Smooth muscle cell of the brain vasculature (primary cell): ENCODE measurements at regions not wholly inside any gene's neighbourhood (a gene's known extent, or its start where the extent isn't known, plus 50 kb on each side); places are given as distances from the start of the nearest gene placed in this dataset.

Experiments
- DNase-seq: peaks from one replicate; pipeline ENCODE4 v3.0.0-alpha.2; 2012; ENCODE audit warnings: low read depth, low spot score

- DNase-seq: no peak
These were observed 134.0 kb downstream of the SNX18 start for GRCh38 chr5:54651482-54652076.

GRCh38 chr5:54649041-54649504 is 131.5 kb downstream of the SNX18 start:
- DNase-seq: no peak

GRCh38 chr5:54646356-54647101 is 129.0 kb downstream of the SNX18 start:
- DNase-seq: peak; percentile 88

GRCh38 chr5:54645882-54646355 is 128.4 kb downstream of the SNX18 start:
- no peak for DNase-seq

GRCh38 chr5:54644226-54644625 is 126.7 kb downstream of the SNX18 start:
- no peak for DNase-seq

GRCh38 chr5:54643685-54644106 is 126.1 kb downstream of the SNX18 start:
- DNase-seq: peak; percentile 35

- no peak for DNase-seq
These were observed 122.1 kb downstream of the SNX18 start for GRCh38 chr5:54639621-54640020.

- DNase-seq: no peak
These were observed 120.5 kb downstream of the SNX18 start for GRCh38 chr5:54638106-54638505.

GRCh38 chr5:54637654-54638053 is 120.1 kb downstream of the SNX18 start:
- DNase-seq: no peak

- DNase-seq: no peak
These were observed 116.5 kb downstream of the SNX18 start for GRCh38 chr5:54634089-54634488.

GRCh38 chr5:54632131-54632701 is 114.7 kb downstream of the SNX18 start:
- no peak for DNase-seq

GRCh38 chr5:54630738-54631359 is 113.3 kb downstream of the SNX18 start:
- DNase-seq: no peak

GRCh38 chr5:54629115-54629514 is 111.6 kb downstream of the SNX18 start:
- DNase-seq: no peak

- DNase-seq: no peak
These were observed 110.5 kb downstream of the SNX18 start for GRCh38 chr5:54628050-54628449.

- DNase-seq: no peak
These were observed 108.8 kb downstream of the SNX18 start for GRCh38 chr5:54626407-54626806.

GRCh38 chr5:54624805-54625568 is 107.4 kb downstream of the SNX18 start:
- no peak for DNase-seq

- no peak for DNase-seq
These were observed 104.2 kb downstream of the SNX18 start for GRCh38 chr5:54621709-54622108.

GRCh38 chr5:54621048-54621447 is 103.5 kb downstream of the SNX18 start:
- DNase-seq: no peak

GRCh38 chr5:54620141-54620933 is 102.8 kb downstream of the SNX18 start:
- no peak for DNase-seq

GRCh38 chr5:54619731-54620130 is 102.2 kb downstream of the SNX18 start:
- no peak for DNase-seq
